ENCODE measurements at regions not wholly inside any gene's neighbourhood (a gene's known extent, or its start where the extent isn't known, plus 50 kb on each side); places are given as distances from the start of the nearest gene placed in this dataset.
"Not testable (repeated sequence)": the region's sequence is repeated elsewhere in the genome, so short reads cannot be mapped to it uniquely, and the experiment has no call there.

DNA sequence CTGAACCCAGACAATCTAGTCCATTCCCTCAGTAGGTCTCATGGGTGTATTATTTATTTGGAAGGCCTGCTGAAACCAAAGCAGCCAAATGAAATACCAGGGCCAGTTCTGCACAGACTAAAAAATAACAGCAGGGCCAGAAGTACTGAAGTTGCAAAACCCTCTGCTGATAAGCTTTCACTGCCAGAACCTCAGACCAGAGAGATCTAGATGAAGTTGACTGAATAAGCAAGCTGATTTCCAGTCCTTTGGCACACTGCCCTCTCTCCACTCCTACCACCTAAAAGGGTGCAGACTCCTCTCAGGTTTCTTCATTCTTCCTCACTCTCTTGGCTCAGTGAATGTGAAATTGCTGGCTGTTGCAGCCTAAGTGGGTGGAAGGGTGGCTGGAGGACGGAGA, 276.7 kb upstream of the KLF3 start:
- DNase-seq (ENCODE audit: low read depth) = peak; percentile 93
- TF ChIP-seq, protein P1, sequence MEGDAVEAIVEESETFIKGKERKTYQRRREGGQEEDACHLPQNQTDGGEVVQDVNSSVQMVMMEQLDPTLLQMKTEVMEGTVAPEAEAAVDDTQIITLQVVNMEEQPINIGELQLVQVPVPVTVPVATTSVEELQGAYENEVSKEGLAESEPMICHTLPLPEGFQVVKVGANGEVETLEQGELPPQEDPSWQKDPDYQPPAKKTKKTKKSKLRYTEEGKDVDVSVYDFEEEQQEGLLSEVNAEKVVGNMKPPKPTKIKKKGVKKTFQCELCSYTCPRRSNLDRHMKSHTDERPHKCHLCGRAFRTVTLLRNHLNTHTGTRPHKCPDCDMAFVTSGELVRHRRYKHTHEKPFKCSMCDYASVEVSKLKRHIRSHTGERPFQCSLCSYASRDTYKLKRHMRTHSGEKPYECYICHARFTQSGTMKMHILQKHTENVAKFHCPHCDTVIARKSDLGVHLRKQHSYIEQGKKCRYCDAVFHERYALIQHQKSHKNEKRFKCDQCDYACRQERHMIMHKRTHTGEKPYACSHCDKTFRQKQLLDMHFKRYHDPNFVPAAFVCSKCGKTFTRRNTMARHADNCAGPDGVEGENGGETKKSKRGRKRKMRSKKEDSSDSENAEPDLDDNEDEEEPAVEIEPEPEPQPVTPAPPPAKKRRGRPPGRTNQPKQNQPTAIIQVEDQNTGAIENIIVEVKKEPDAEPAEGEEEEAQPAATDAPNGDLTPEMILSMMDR (conservative IDR thresholded peaks at IDR 0.05; ENCODE audit: low read depth, low read length) = no peak
- H3K4me3 ChIP-seq (ENCODE audit: low read depth, low read length) = no peak overlapping the region

DNA sequence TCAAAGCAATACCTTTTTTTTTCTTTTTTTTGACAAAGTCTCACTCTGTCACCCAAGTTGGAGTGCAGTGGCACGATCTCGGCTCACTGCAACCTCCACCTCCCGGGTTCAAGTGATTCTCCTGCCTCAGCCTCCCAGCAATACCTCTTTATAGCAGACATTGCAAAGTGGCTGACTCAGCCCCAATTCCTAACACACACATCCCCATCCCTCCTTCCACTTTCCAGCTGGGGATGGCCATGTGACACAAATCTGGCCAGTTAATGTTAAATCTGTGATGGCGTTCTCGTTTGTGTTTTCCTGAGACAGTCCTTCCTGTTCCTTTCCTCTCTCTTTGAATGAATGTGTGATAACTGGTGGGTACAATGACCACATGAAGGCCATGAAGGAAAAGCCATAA, 276.2 kb upstream of the KLF3 start:
- TF ChIP-seq, protein P1 (conservative IDR thresholded peaks at IDR 0.05; ENCODE audit: low read depth, low read length) = no peak
- DNase-seq (ENCODE audit: low read depth) = no peak
- no peak overlapping the region for H3K4me3 ChIP-seq (ENCODE audit: low read depth, low read length)

DNA sequence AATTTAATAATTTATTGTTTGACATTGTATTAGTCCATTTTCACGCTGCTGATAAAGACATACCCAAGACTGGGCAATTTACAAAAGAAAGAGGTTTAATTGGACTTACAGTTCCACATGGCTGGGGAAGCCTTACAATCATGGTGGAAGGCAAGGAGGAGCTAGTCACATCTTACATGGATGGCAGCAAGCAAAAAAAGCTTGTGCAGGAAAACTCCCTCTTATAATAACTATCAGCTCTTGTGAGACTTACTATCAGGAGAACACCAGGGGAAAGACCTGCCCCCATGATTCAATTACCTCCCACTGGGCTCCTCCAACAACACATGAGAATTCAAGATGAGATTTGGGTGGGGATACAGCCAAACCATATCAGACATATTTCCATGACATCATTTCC, 275.1 kb upstream of the KLF3 start:
- not testable (repeated sequence) for H3K4me3 ChIP-seq (ENCODE audit: low read depth, low read length); DNase-seq (ENCODE audit: low read depth)

DNA sequence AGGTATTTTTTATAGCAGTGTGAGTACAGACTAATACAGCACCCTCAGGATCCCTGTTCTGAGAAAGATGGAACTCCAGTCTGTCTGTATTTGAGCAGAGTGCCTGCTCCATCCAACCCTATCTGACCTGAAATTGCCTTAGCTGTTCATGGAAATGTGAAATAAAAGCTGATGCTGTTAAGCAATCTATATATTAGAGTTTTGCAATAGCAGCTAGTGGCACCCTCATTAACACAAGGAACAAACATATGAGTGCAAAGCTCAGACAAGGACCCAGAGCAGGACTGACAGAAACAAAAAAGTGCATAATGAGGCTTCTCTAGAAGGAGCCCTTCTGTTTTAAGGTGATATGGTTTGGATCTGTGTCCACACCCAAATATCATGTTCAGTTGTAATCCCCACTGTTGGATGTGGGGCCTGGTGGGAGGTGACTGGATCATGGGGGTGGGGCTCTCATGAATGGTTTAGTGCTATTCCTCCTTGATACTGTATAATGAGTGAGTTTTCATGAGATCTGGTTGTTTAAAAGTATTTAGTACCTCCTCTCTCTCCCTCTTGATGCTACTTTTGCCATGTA, 272.9 kb upstream of the KLF3 start:
- TF ChIP-seq, protein P1 (conservative IDR thresholded peaks at IDR 0.05; ENCODE audit: low read depth, low read length) = no peak
- DNase-seq (ENCODE audit: low read depth) = no peak
- H3K4me3 ChIP-seq (ENCODE audit: low read depth, low read length) = no peak overlapping the region

DNA sequence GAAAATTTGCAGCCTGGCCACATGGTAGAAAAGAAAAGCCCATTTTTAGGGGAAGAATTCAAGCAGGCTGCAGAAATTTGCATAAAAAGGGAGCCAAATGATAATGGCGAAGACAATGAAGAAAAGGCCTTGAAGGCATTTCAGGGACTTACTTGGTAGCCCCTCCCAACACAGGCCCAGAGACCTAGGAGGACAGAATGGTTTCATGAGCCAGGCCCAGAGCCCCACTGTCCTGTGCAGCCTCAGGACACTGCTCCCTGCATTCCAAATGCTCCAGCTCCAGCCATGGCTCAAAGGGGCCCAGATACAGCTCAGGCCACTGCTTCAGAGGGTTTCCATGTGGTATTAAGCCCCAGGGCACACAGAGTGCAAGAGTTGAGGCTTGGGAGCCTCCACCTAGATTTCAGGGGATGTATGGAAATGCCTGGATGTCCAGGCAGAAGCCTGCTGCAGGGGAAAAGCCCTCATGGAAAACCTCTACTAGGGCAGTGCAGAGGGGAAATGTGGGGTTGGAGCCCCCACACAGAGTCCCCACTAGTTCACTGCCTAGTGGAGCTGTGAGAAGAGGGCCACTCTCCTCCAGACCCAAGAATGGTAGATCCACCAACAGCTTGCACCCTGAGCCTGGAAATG, 271.7 kb upstream of the KLF3 start:
- H3K4me3 ChIP-seq (ENCODE audit: low read depth, low read length) = no peak overlapping the region
- TF ChIP-seq, protein P1 (conservative IDR thresholded peaks at IDR 0.05; ENCODE audit: low read depth, low read length) = no peak
- no peak for DNase-seq (ENCODE audit: low read depth)

DNA sequence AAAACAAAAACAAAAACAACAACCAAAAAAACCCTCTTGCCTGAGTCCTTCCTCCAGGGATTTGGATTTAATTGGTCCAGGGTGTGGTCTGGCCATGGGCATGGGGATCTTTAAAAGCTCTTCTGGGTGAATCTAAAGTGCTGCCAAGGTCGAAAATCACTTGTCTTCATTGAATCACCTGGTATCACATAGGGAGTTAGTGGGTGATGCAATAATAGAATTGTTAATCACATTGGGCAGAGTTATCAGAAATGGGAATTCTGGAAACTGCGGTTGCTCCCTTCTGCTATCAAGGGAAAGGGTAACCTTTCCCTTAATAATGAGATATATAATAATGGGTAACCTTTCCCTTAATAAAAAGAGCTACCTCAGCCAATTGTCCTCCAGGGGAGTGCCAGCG, 267.9 kb upstream of the KLF3 start:
- TF ChIP-seq, protein P1 (conservative IDR thresholded peaks at IDR 0.05; ENCODE audit: low read depth, low read length) = no peak
- DNase-seq (ENCODE audit: low read depth) = no peak
- no peak overlapping the region for H3K4me3 ChIP-seq (ENCODE audit: low read depth, low read length)

DNA sequence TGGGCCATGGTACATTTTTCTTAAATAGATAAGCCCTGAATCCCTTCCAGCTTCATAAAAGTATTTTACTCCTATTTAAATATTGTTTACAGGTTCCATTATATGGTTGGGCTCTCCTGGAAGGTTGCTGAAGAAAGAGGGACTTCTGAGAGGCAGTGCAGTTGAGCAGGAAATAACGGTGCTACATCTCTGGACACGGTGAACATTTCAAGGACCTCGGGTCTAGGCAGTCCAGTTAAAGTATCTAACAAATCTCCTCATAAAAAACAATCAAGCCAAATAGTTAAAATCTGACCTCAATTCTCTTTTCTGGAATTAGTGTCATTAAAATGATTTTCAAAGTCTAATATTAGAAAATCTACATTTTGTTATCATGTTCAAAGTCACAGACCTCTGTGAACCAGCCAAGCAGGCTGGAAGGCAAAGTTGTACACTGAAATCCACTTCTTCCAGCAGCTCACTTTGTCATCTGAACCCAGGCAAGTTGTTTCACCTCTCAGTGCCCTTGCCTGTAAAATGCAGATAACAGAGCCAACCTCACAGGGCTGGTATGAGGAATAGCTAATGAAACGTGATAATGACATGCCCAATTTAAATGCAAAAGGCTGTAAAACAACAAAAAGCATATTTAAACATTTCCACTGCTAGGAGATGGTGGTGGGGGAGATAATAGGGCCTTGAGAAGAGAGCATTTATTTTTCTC, 267.0 kb upstream of the KLF3 start:
- H3K4me3 ChIP-seq (ENCODE audit: low read depth, low read length) = no peak overlapping the region
- TF ChIP-seq, protein P1 (conservative IDR thresholded peaks at IDR 0.05; ENCODE audit: low read depth, low read length) = no peak
- DNase-seq (ENCODE audit: low read depth) = no peak
